Suprapubic skin (tissue), 4 donors: ENCODE measurements at regions not wholly inside any gene's neighbourhood (a gene's known extent, or its start where the extent isn't known, plus 50 kb on each side); places are given as distances from the start of the nearest gene placed in this dataset.

Source experiments
- POLR2A ChIP-seq, 2 donors: fragments of 450-650 bp; IDR thresholded peaks; one replicate each; pipeline ENCODE4 v1.6.1; 2017; ENCODE audit warnings: antibody characterized with exemption in 2 of 2, mild to moderate bottlenecking in 2 of 2, moderate library complexity in 2 of 2
- POLR2AphosphoS5 ChIP-seq, 3 donors: sonication (generic); formaldehyde crosslinking; IDR thresholded peaks; one replicate each; pipeline ENCODE4 v1.6.1; 2017; ENCODE audit warnings: antibody characterized with exemption in 3 of 3
- TF ChIP-seq, protein P1 (sequence below), 2 donors: fragments of 200-600 bp in 1 of 2; fragments of 450-650 bp in 1 of 2; sonication (generic) in 1 of 2; IDR thresholded peaks; one replicate each; pipeline ENCODE4 v1.5.1; 2016 to 2019; ENCODE audit warnings: antibody characterized with exemption in 2 of 2, mild to moderate bottlenecking in 1 of 2, moderate library complexity in 1 of 2

GRCh38 chr4:38396091-38396490, 267.9 kb upstream of the KLF3 start:
- TF ChIP-seq POLR2A (IDR thresholded peaks at IDR 0.05): no peak
- TF ChIP-seq, protein P1, sequence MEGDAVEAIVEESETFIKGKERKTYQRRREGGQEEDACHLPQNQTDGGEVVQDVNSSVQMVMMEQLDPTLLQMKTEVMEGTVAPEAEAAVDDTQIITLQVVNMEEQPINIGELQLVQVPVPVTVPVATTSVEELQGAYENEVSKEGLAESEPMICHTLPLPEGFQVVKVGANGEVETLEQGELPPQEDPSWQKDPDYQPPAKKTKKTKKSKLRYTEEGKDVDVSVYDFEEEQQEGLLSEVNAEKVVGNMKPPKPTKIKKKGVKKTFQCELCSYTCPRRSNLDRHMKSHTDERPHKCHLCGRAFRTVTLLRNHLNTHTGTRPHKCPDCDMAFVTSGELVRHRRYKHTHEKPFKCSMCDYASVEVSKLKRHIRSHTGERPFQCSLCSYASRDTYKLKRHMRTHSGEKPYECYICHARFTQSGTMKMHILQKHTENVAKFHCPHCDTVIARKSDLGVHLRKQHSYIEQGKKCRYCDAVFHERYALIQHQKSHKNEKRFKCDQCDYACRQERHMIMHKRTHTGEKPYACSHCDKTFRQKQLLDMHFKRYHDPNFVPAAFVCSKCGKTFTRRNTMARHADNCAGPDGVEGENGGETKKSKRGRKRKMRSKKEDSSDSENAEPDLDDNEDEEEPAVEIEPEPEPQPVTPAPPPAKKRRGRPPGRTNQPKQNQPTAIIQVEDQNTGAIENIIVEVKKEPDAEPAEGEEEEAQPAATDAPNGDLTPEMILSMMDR (IDR thresholded peaks at IDR 0.05): no peak
- no peak for TF ChIP-seq POLR2AphosphoS5 (IDR thresholded peaks at IDR 0.05)
